Body of pancreas (tissue), 4 donors: ENCODE measurements at regions not wholly inside any gene's neighbourhood (a gene's known extent, or its start where the extent isn't known, plus 50 kb on each side); places are given as distances from the start of the nearest gene placed in this dataset.

Source experiments
- ATAC-seq: fragments of 150-250 bp; one replicate; pipeline ENCODE4 v1.9.1; 2016
- DNase-seq, 4 donors: peaks; one replicate each; pipeline ENCODE4 v3.0.0-alpha.2; 2019
- H3K27ac ChIP-seq, 4 donors: fragments of 200-600 bp; sonication (generic); 1 replicate in 3 of 4; 2 replicates in 1 of 4; pipeline versions ENCODE4 v1.5.1 to v1.6.1; 2016 to 2019; ENCODE audit warnings: mild to moderate bottlenecking in 1 of 4, mixed read lengths in 1 of 4, moderate library complexity in 1 of 4
- H3K27me3 ChIP-seq, 2 donors: fragments of 200-600 bp; sonication (generic); one replicate each; pipeline ENCODE4 v1.6.0; 2016; ENCODE audit warnings: mild to moderate bottlenecking in 1 of 2
- H3K36me3 ChIP-seq, 2 donors: fragments of 200-600 bp; sonication (generic); replicated peaks in 1 of 2; 2 replicates each; pipeline ENCODE4 v1.5.1; 2016; ENCODE audit warnings: low read depth in 2 of 2; ENCODE audit not compliant: insufficient read depth in 1 of 2
- H3K4me1 ChIP-seq: fragments of 200-600 bp; sonication (generic); one replicate; pipeline ENCODE4 v1.6.0; 2016
- H3K4me3 ChIP-seq, 2 donors: fragments of 200-600 bp; sonication (generic); 1 replicate in 1 of 2; 2 replicates in 1 of 2; pipeline ENCODE4 v1.5.1; 2016 to 2019
- H3K9me3 ChIP-seq, 3 donors: fragments of 200-600 bp; sonication (generic); 1 replicate in 2 of 3; 2 replicates in 1 of 3; pipeline ENCODE4 v1.5.1; 2016
- POLR2A ChIP-seq, 3 donors: fragments of 450-650 bp; IDR thresholded peaks; one replicate each; pipeline ENCODE4 v1.6.1; 2016; ENCODE audit warnings: antibody characterized with exemption in 3 of 3, mild to moderate bottlenecking in 2 of 3
- WGBS, 2 donors: methylation state at CpG; one replicate each; pipeline ENCODE4 v1.1.5; 2017; 5-methylcytosine and 5-hydroxymethylcytosine counted together
- intact Hi-C: fragments of 100-400 bp; cut with DNase I; formaldehyde crosslinking; loops from one replicate; pipeline ENCODE4 v1.15.1; 2023
- TF ChIP-seq, protein P1 (sequence below), 7 experiments: fragments of 450-650 bp in 4 of 7; fragments of 200-600 bp in 3 of 7; sonication (generic) in 3 of 7; IDR thresholded peaks; one replicate each; pipeline ENCODE4 v1.5.1; 2016 to 2019; ENCODE audit warnings: antibody characterized with exemption in 7 of 7

DNA sequence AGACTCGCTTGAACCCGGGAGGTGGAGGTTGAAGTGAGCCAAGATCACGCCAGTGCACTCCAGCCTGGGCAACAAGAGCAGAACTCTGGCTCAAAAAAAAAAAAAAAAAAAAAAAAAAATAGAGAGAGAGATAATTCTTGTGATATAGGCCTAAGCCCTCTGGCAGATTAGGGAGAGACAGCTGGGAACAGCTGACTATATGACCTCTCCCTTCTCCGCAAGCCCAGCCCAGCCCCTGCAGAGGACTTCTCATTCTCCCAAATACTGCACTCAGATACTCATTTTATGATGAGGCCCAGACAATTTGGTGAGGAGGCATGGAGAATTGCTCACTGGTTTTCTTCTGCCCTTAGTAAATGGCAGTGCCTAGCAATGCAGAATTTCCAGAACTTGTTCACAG is 262.0 kb downstream of the HAUS1 start:
- H3K4me3 ChIP-seq, result no peak overlapping the region
- TF ChIP-seq, protein P1, sequence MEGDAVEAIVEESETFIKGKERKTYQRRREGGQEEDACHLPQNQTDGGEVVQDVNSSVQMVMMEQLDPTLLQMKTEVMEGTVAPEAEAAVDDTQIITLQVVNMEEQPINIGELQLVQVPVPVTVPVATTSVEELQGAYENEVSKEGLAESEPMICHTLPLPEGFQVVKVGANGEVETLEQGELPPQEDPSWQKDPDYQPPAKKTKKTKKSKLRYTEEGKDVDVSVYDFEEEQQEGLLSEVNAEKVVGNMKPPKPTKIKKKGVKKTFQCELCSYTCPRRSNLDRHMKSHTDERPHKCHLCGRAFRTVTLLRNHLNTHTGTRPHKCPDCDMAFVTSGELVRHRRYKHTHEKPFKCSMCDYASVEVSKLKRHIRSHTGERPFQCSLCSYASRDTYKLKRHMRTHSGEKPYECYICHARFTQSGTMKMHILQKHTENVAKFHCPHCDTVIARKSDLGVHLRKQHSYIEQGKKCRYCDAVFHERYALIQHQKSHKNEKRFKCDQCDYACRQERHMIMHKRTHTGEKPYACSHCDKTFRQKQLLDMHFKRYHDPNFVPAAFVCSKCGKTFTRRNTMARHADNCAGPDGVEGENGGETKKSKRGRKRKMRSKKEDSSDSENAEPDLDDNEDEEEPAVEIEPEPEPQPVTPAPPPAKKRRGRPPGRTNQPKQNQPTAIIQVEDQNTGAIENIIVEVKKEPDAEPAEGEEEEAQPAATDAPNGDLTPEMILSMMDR (IDR thresholded peaks at IDR 0.05), result no peak
- no peak for TF ChIP-seq POLR2A (IDR thresholded peaks at IDR 0.05)
- H3K27ac ChIP-seq, result no peak overlapping the region
- H3K4me1 ChIP-seq, result no peaks in the 10 kb centered on the region
- 89 to 90% methylated on average over 4 of the region's 4 CpGs for WGBS, 2 donors
- no peak for DNase-seq
- intact Hi-C loops, result no loop called here
- ATAC-seq, result no peak
- no peaks in the 10 kb centered on the region for H3K9me3 ChIP-seq
- no peaks in the 10 kb centered on the region for H3K36me3 ChIP-seq
- no peaks in the 10 kb centered on the region for H3K27me3 ChIP-seq

DNA sequence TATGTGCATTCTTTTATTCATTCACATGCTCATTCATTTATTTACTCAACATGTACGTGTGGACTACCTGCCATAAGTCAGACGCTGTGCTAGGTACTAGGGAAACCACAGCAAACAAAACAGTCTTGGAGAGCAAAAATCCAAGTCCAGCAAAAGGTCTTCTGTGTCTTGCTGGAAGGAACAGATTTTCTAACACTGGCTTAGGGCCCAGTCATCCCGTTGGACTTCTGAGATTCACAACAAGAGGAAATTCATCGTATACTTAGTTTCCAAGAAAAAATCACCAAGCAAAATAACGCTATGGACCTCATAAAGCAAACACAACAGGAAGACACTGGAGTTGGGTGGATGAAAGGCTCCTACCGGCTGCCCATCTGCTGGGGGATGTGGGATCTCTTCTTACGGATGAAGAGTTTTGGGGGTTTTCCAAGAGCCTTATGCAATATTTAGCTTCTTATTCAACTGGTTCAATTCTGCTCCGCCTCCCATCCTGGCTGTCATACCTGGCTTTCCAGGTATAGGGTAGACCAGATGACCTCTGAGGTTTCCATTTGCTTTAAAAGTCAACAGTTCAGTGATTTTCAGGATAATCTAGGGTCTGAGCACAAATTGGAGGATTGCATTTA is 262.7 kb downstream of the HAUS1 start:
- intact Hi-C loops, result no loop called here
- ATAC-seq (no peak), DNase-seq (no peak)
- TF ChIP-seq, protein P1 (IDR thresholded peaks at IDR 0.05), result no peak
- TF ChIP-seq POLR2A (IDR thresholded peaks at IDR 0.05), result no peak
- no peak overlapping the region for H3K27ac ChIP-seq
- no peaks in the 10 kb centered on the region for H3K4me1 ChIP-seq
- H3K4me3 ChIP-seq, result no peak overlapping the region
- no peaks in the 10 kb centered on the region for H3K36me3 ChIP-seq
- WGBS, 2 donors, result 67 to 73% methylated on average over 8 of the region's 8 CpGs
- no peaks in the 10 kb centered on the region for H3K9me3 ChIP-seq
- H3K27me3 ChIP-seq, result no peaks in the 10 kb centered on the region

DNA sequence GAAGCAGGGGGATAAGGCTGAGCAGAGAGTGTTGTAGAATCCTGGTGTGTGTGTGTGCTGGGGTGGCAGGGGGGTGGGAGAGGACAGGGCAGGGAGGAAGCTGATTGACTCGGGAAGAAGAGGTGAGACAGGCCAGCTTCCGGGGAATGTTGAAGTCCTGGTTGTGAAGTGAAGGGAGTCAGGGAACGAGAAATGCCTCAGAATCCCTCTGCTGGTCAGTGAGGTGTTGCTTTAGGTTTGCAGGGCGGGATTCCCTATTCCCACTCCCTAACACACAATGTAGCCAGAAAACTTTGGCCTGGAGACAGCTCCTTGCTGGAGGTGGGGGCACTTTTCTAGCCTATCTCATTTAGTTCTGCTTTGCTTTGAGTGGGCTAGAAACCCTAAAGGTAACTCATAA is 265.1 kb downstream of the HAUS1 start:
- TF ChIP-seq, protein P1 (IDR thresholded peaks at IDR 0.05), result no peak
- TF ChIP-seq POLR2A (IDR thresholded peaks at IDR 0.05), result no peak

DNA sequence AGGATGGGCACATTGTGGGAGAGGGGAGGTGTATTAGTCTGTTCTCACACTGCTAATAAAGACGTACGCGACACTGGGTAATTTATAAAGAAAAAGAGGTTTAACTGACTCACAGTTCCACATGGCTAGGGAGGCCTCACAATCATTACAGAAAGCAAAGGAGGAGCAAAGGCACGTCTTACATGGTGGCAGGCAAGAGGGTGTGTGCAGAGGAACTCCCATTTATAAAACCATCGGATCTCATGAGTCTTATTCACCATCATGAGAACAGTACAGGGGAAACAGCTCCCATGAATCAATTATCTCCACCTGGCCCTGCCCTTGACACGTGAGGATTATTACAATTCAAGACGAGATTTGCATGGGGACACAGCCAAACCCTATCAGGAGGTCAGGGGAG is 266.7 kb downstream of the HAUS1 start:
- no peak for ATAC-seq
- TF ChIP-seq, protein P1 (IDR thresholded peaks at IDR 0.05), result no peak
- no peak for TF ChIP-seq POLR2A (IDR thresholded peaks at IDR 0.05)
- H3K27me3 ChIP-seq, result no peaks in the 10 kb centered on the region
- no peak for DNase-seq
- H3K4me1 ChIP-seq, result no peaks in the 10 kb centered on the region
- WGBS, 2 donors, result 76 to 78% methylated on average over 7 of the region's 7 CpGs
- H3K4me3 ChIP-seq, result no peak overlapping the region
- intact Hi-C loops, result no loop called here
- no peaks in the 10 kb centered on the region for H3K36me3 ChIP-seq
- no peak overlapping the region for H3K27ac ChIP-seq
- H3K9me3 ChIP-seq, result no peaks in the 10 kb centered on the region

More for the DNA sequence above, 265.1 kb downstream of the HAUS1 start:
- ATAC-seq (no peak), DNase-seq (no peak)
- no peaks in the 10 kb centered on the region for H3K9me3 ChIP-seq
- H3K4me3 ChIP-seq, result no peak overlapping the region
- no peak overlapping the region for H3K27ac ChIP-seq
- no peaks in the 10 kb centered on the region for H3K27me3 ChIP-seq
- intact Hi-C loops, result no loop called here
- WGBS, 2 donors, result 65 to 75% methylated on average over 4 of the region's 4 CpGs
- no peaks in the 10 kb centered on the region for H3K36me3 ChIP-seq
- no peaks in the 10 kb centered on the region for H3K4me1 ChIP-seq

DNA sequence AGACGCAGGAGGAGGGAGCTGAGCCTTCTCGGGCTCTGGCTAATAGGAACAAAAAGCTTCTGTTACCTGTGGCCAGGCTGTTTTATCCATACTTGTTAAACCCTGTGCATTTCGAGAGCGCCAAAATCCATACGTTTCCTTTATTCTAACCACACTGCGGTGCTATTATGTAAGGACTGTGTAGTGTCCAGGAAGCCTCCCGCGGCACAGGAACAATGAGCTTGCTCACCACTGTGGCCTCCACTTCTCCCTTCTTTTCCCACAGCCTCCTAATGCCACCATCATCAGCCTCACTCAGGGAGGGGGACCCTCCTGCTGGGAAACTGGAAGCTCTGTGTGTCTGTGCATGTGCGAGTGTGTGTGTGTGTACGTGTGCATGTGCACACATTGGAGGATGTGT is 268.5 kb downstream of the HAUS1 start:
- intact Hi-C loops, result no loop called here
- Histone ChIP-seq H3K27ac (no peak overlapping the region), H3K36me3 (no peaks in the 10 kb centered on the region), H3K4me3 (no peak overlapping the region), H3K9me3 (no peaks in the 10 kb centered on the region), H3K4me1 (no peaks in the 10 kb centered on the region), H3K27me3 (no peaks in the 10 kb centered on the region)
- no peak for ATAC-seq
- DNase-seq, result no peak
- 86 to 90% methylated on average over 10 of the region's 10 CpGs for WGBS, 2 donors
- no peak for TF ChIP-seq POLR2A (IDR thresholded peaks at IDR 0.05)
- TF ChIP-seq, protein P1 (IDR thresholded peaks at IDR 0.05), result no peak
